K562 (cell line): ENCODE measurements at regions not wholly inside any gene's neighbourhood (a gene's known extent, or its start where the extent isn't known, plus 50 kb on each side); places are given as distances from the start of the nearest gene placed in this dataset.

Experiments
- ADNP ChIP-seq: fragments of 200-800 bp; sonication (Bioruptor generic); IDR thresholded peaks from 2 replicates; pipeline ENCODE4 v1.6.1; 2016; ENCODE audit warnings: missing genetic modification characterization, missing compliant biosample characterization
- ASH1L ChIP-seq: fragments of 450-650 bp; IDR thresholded peaks from 2 replicates; pipeline ENCODE4 v1.6.1; 2018; ENCODE audit warnings: borderline replicate concordance, mild to moderate bottlenecking, low read depth; ENCODE audit not compliant: partially characterized antibody
- BRF1 ChIP-seq: IDR thresholded peaks from 3 replicates; pipeline ENCODE4 v1.6.1; 2011; ENCODE audit warnings: borderline replicate concordance, mild to moderate bottlenecking; ENCODE audit not compliant: insufficient read length; ENCODE audit errors: extremely low read depth
- ETS2 ChIP-seq: IDR thresholded peaks from 2 replicates; pipeline ENCODE4 v1.6.1; 2016; ENCODE audit warnings: borderline replicate concordance, missing genetic modification characterization, mild to moderate bottlenecking, moderate library complexity, missing compliant biosample characterization; ENCODE audit not compliant: poor library complexity, severe bottlenecking
- FOS ChIP-seq: IDR thresholded peaks from 3 replicates; pipeline ENCODE4 v1.6.1; 2011; ENCODE audit not compliant: insufficient read length; ENCODE audit errors: extremely low read depth
- FOSL1 ChIP-seq: fragments of 200-800 bp; sonication (Bioruptor generic); conservative IDR thresholded peaks from 2 replicates; pipeline ENCODE4 v1.6.1; 2016; ENCODE audit warnings: missing genetic modification characterization, missing compliant biosample characterization
- HMG20A ChIP-seq: fragments of 450-650 bp; formaldehyde crosslinking; conservative IDR thresholded peaks from 2 replicates; pipeline ENCODE4 v1.4.0; 2020; ENCODE audit warnings: mild to moderate bottlenecking, mixed read lengths
- HOXB6 ChIP-seq: fragments of 250-450 bp; sonication (Bioruptor Pico); IDR thresholded peaks from 2 replicates; pipeline ENCODE4 v1.5.1; 2022; ENCODE audit warnings: mild to moderate bottlenecking, borderline replicate concordance
- MYC ChIP-seq, 2 experiments: fragments of 250-450 bp in 1 of 2; sonication (Bioruptor Pico) in 1 of 2; IDR thresholded peaks; 2 replicates each; pipeline versions ENCODE4 v1.5.1 to v1.6.1; 2012 to 2021; ENCODE audit warnings: low read depth in 2 of 2, borderline replicate concordance in 1 of 2, improper control_type of control experiment in 1 of 2, low read length in 1 of 2, mild to moderate bottlenecking in 1 of 2, moderate library complexity in 1 of 2
- RAD51 ChIP-seq: fragments of 450-650 bp; IDR thresholded peaks from 2 replicates; pipeline ENCODE4 v1.7.1; 2016; ENCODE audit warnings: low read depth, mild to moderate bottlenecking, borderline replicate concordance
- ZNF444 ChIP-seq: fragments of 250-450 bp; sonication (Bioruptor Pico); IDR thresholded peaks from 2 replicates; pipeline ENCODE4 v1.4.0; 2020; ENCODE audit warnings: mild to moderate bottlenecking, moderate library complexity
- ZNF75A ChIP-seq: fragments of 450-650 bp; formaldehyde crosslinking; IDR thresholded peaks from 2 replicates; pipeline ENCODE4 v1.4.0; 2020; ENCODE audit warnings: mild to moderate bottlenecking
- TF ChIP-seq, protein P1 (sequence below): fragments of 200-600 bp; sonication (generic); IDR thresholded peaks from one replicate; pipeline ENCODE4 v1.6.1; 2012; ENCODE audit warnings: mild to moderate bottlenecking, low read depth, low read length, inconsistent platforms
- TF ChIP-seq, protein P2 (sequence below): fragments of 150-350 bp; conservative IDR thresholded peaks from 2 replicates; pipeline ENCODE4 v1.6.1; 2014; ENCODE audit warnings: low read length
- TF ChIP-seq, protein P3 (sequence below): fragments of 250-450 bp; sonication (Bioruptor Pico); IDR thresholded peaks from 2 replicates; pipeline ENCODE4 v1.9.0; 2021; ENCODE audit warnings: mild to moderate bottlenecking

DNA sequence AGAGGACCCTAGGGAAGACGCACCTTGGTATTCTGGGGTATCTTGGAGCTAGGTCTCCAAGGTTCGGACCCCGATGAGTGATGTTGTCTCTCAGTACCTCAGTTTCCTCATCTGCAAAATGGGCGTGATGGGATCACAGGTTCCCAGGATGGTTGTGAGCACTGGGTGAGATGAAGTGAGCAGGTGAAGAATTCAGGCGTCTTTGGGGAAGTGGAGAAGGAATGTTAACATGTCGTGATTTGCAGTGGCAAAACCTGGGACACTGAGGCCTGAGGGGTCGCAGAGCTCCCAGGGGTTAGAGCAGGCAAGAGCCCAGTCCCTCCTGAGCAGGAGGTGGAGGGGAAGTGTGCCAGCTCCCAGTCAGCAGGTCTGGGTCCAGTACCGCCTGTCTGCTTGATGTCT, 215.1 kb upstream of the GSE1 start (continued):
- TF ChIP-seq, protein P1, sequence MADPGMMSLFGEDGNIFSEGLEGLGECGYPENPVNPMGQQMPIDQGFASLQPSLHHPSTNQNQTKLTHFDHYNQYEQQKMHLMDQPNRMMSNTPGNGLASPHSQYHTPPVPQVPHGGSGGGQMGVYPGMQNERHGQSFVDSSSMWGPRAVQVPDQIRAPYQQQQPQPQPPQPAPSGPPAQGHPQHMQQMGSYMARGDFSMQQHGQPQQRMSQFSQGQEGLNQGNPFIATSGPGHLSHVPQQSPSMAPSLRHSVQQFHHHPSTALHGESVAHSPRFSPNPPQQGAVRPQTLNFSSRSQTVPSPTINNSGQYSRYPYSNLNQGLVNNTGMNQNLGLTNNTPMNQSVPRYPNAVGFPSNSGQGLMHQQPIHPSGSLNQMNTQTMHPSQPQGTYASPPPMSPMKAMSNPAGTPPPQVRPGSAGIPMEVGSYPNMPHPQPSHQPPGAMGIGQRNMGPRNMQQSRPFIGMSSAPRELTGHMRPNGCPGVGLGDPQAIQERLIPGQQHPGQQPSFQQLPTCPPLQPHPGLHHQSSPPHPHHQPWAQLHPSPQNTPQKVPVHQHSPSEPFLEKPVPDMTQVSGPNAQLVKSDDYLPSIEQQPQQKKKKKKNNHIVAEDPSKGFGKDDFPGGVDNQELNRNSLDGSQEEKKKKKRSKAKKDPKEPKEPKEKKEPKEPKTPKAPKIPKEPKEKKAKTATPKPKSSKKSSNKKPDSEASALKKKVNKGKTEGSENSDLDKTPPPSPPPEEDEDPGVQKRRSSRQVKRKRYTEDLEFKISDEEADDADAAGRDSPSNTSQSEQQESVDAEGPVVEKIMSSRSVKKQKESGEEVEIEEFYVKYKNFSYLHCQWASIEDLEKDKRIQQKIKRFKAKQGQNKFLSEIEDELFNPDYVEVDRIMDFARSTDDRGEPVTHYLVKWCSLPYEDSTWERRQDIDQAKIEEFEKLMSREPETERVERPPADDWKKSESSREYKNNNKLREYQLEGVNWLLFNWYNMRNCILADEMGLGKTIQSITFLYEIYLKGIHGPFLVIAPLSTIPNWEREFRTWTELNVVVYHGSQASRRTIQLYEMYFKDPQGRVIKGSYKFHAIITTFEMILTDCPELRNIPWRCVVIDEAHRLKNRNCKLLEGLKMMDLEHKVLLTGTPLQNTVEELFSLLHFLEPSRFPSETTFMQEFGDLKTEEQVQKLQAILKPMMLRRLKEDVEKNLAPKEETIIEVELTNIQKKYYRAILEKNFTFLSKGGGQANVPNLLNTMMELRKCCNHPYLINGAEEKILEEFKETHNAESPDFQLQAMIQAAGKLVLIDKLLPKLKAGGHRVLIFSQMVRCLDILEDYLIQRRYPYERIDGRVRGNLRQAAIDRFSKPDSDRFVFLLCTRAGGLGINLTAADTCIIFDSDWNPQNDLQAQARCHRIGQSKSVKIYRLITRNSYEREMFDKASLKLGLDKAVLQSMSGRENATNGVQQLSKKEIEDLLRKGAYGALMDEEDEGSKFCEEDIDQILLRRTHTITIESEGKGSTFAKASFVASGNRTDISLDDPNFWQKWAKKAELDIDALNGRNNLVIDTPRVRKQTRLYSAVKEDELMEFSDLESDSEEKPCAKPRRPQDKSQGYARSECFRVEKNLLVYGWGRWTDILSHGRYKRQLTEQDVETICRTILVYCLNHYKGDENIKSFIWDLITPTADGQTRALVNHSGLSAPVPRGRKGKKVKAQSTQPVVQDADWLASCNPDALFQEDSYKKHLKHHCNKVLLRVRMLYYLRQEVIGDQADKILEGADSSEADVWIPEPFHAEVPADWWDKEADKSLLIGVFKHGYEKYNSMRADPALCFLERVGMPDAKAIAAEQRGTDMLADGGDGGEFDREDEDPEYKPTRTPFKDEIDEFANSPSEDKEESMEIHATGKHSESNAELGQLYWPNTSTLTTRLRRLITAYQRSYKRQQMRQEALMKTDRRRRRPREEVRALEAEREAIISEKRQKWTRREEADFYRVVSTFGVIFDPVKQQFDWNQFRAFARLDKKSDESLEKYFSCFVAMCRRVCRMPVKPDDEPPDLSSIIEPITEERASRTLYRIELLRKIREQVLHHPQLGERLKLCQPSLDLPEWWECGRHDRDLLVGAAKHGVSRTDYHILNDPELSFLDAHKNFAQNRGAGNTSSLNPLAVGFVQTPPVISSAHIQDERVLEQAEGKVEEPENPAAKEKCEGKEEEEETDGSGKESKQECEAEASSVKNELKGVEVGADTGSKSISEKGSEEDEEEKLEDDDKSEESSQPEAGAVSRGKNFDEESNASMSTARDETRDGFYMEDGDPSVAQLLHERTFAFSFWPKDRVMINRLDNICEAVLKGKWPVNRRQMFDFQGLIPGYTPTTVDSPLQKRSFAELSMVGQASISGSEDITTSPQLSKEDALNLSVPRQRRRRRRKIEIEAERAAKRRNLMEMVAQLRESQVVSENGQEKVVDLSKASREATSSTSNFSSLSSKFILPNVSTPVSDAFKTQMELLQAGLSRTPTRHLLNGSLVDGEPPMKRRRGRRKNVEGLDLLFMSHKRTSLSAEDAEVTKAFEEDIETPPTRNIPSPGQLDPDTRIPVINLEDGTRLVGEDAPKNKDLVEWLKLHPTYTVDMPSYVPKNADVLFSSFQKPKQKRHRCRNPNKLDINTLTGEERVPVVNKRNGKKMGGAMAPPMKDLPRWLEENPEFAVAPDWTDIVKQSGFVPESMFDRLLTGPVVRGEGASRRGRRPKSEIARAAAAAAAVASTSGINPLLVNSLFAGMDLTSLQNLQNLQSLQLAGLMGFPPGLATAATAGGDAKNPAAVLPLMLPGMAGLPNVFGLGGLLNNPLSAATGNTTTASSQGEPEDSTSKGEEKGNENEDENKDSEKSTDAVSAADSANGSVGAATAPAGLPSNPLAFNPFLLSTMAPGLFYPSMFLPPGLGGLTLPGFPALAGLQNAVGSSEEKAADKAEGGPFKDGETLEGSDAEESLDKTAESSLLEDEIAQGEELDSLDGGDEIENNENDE, result no peak
- TF ChIP-seq, protein P2, sequence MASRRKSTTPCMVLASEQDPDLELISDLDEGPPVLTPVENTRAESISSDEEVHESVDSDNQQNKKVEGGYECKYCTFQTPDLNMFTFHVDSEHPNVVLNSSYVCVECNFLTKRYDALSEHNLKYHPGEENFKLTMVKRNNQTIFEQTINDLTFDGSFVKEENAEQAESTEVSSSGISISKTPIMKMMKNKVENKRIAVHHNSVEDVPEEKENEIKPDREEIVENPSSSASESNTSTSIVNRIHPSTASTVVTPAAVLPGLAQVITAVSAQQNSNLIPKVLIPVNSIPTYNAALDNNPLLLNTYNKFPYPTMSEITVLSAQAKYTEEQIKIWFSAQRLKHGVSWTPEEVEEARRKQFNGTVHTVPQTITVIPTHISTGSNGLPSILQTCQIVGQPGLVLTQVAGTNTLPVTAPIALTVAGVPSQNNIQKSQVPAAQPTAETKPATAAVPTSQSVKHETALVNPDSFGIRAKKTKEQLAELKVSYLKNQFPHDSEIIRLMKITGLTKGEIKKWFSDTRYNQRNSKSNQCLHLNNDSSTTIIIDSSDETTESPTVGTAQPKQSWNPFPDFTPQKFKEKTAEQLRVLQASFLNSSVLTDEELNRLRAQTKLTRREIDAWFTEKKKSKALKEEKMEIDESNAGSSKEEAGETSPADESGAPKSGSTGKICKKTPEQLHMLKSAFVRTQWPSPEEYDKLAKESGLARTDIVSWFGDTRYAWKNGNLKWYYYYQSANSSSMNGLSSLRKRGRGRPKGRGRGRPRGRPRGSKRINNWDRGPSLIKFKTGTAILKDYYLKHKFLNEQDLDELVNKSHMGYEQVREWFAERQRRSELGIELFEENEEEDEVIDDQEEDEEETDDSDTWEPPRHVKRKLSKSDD, result no peak
- TF ChIP-seq RAD51 (no peak), FOSL1 (tag) (no peak), ETS2 (tag) (no peak), ZNF444 (CRISPR knock-in tag) (no peak), ZNF75A (CRISPR knock-in tag) (no peak), ADNP (peak; percentile 87), ASH1L (no peak), FOS (no peak), MYC (IDR thresholded peaks at IDR 0.05; ENCODE audit: low read depth, low read length) (no peak), MYC (CRISPR knock-in tag; IDR thresholded peaks at IDR 0.05; ENCODE audit: borderline replicate concordance, low read depth) (no peak), HOXB6 (no peak), BRF1 (no peak), HMG20A (CRISPR knock-in tag) (no peak)
- TF ChIP-seq, protein P3, sequence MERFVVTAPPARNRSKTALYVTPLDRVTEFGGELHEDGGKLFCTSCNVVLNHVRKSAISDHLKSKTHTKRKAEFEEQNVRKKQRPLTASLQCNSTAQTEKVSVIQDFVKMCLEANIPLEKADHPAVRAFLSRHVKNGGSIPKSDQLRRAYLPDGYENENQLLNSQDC (CRISPR knock-in tag), result no peak
